NCI-H460 (cell line): ENCODE measurements at regions not wholly inside any gene's neighbourhood (a gene's known extent, or its start where the extent isn't known, plus 50 kb on each side); places are given as distances from the start of the nearest gene placed in this dataset.
A peak's percentile ranks its signal among the peaks of the same experiment; 100 is the strongest.
"Not testable (repeated sequence)": the region's sequence is repeated elsewhere in the genome, so short reads cannot be mapped to it uniquely, and the experiment has no call there.

ENCODE experiments used
- DNase-seq: peaks from one replicate; pipeline ENCODE4 v3.0.0-alpha.2; 2016; ENCODE audit warnings: low read depth; ENCODE audit errors: extremely low read depth

DNA sequence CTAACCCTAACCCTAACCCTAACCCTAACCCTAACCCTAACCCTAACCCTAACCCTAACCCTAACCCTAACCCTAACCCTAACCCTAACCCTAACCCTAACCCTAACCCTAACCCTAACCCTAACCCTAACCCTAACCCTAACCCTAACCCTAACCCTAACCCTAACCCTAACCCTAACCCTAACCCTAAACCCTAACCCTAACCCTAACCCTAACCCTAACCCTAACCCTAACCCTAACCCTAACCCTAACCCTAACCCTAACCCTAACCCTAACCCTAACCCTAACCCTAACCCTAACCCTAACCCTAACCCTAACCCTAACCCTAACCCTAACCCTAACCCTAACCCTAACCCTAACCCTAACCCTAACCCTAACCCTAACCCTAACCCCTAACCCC lies 80.6 kb upstream of the PLEKHG4B start:
- not testable (repeated sequence) for DNase-seq

DNA sequence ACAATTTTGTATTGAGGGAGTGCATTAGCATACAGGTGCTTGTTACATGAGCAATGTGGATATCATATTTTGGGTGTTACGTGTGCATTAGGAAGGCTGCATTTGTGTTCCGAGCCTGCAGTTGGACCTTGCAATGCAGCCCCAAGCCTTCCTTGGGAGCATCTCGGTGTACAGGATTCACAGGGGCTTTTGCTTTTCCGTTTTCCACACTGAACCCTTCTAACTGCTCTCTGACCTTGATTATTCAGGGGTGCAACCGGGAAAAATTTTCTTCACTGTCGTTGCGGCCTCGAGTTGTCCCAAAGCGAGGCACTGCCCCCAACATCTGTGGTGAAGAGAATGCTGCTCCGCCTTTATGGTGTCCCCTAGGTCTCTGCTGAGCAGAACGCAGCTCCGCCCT lies 80.1 kb upstream of the PLEKHG4B start:
- DNase-seq = no peak

DNA sequence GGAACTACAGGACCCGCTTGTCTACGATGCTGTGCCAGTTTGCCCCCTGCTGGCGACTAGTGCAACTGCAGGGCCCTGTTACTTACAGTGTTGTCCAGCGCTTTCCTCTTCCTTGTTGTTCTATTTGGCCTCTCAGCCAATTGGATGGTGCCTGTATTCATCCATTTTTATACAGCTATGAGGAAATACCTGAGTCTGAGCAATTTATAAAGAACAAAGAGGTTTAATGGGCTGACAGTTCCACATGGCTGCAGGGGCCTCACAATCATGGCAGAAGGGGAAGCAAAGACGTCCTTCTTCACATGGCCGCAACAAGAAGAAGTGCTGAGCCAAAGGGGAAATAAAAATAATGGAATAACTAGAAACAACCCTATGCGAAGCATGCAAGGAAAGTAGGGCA lies 78.7 kb upstream of the PLEKHG4B start:
- no peak for DNase-seq

DNA sequence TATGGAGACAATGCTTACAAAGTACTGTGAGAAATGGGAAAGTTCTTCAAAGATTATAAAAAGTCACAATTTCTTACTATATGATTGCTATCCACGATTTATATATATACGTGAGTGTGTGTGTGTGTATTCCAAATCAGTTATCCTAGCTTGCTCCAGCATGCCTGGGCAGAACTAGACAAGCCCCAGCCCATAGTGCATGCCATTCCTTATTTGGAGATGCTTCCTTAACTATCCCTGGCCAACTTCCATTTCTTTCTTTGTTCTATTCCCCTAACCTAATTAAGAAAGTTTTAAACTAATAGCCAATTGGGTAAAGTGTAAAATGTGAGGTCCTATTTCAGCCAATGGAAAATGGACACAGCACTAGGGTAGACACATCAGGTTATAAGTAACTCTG lies 77.3 kb upstream of the PLEKHG4B start:
- not testable (repeated sequence) for DNase-seq

DNA sequence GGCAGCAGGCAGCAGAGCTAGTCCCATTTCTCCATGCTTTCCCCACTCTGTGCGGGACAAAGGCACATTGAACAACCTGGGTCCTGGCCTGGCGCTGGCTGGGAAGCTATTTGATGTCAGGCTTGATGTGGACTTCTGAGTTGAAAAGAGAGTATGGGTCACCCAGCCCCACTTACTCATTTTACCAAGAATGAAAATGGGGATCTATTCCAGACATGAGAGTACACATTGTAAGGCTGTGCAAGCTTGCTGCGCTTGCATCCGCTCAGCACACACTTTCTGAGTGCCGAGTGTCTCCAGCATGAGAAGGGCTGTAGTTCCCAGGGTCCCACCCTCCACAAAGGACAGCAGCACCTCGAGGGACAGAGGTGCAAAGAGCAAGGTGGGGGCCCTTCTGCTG lies 71.7 kb upstream of the PLEKHG4B start:
- not testable (repeated sequence) for DNase-seq

DNA sequence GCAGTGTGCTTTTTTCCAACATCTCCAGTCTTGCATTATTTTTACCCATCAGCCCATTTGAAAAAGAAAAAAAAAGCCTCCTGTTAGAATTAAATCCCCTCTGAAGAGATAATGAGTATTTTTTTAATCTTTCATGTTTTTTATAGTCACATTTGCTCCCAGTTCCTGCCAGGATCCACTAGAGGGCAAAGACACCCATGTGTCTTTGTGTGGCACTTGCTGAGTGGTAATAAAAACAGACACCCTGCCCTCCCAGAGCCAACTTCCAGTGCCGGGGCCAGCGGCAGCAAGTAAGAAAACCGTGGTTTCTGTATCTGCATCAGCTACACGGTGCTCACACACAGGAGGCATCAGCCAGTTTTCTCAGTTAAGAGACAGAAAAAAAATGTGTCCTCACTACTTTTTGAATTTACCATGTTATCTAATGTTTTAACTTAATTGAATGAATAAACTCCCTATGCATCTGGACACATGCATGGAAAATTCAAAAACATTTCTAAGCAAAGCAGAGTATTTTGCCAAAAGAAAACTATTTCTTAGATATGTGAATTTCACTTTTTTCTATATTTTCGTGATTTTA lies 70.2 kb upstream of the PLEKHG4B start:
- peak; percentile 26 for DNase-seq

DNA sequence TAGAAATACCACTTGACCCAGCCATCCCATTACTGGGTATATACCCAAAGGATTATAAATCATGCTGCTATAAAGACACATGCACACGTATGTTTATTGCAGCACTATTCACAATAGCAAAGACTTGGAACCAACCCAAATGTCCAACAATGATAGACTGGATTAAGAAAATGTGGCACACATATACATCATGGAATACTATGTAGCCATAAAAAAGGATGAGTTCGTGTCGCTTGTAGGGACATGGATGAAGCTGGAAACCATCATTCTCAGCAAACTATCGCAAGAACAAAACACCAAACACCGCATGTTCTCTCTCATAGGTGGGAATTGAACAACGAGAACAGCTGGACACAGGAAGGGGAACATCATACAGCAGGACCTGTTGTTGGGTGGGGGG lies 68.1 kb upstream of the PLEKHG4B start:
- DNase-seq = not testable (repeated sequence)

DNA sequence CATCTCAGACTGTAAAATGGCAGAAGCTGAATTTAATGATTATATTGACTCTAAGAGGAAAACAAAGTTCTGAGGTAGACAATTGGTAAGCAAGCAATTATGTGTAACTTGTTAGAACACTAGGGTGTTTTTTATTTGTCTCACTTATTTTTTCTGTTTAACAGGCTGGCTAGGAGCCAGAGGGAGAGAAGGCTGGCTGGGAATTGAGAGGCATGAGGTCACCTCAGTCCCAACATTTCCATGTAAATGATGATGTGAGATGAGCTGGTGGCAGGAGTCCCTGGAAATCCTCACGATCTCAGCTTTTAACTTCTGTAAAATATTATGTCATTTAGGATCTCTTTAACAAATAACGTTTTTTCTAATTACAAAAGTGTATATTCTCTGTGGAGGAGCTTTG lies 66.9 kb upstream of the PLEKHG4B start:
- not testable (repeated sequence) for DNase-seq

DNA sequence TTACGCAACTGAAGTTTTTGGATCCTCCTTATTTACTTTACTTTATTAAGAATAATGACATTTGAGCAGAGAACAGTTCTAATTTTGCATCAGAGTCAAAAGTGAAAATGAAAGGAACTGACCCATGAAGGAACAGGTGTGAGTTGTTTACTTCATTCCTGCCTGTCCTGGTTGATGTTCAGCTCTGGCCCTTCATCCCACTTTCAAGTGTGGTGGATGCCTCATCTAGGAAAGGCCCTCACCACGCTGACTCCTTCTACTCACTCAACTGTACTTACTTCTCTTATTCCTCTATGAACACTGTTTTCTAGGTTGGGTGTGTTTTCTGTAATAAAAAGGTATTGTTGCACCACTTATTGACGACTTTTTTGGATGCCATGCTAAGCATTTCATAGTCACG lies 61.8 kb upstream of the PLEKHG4B start:
- DNase-seq = no peak

DNA sequence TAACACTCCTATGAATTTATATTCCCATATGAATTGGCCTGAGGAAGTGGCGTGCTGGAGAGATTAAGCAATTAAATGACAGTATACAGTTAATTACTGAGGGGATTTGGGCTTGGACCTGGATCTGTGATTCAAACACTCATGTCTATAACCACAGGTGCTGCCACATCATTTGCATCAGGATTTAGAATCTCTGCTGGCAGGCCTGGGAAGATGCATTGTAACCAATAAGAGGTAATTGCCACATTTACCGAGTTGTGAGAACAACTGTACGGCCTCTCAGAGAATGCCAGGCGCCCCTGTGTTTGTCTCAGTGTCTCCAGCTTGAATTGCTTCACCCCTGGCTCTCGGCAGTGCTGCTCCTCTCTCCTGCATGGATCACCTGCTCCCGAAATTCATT lies 61.4 kb upstream of the PLEKHG4B start:
- not testable (repeated sequence) for DNase-seq

DNA sequence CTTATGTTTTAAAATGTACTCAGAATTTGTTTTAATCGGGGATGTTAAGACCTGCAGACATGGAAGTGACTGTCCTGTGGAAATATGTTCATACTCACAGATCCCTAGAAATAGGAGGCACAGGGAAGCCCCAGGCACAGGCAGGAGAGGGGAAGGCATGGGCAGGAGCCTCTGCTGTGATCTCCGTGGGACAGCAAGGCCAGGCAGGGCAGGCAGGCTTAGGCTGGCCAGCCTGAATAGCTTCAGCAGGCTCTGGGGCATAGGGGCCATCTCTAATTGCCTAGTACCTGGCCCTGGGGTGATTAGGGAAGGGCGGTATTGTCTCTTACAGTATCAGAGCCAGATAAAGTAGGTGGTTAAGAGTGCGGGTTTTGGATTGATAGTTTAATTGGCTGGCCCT lies 59.8 kb upstream of the PLEKHG4B start:
- DNase-seq = no peak

DNA sequence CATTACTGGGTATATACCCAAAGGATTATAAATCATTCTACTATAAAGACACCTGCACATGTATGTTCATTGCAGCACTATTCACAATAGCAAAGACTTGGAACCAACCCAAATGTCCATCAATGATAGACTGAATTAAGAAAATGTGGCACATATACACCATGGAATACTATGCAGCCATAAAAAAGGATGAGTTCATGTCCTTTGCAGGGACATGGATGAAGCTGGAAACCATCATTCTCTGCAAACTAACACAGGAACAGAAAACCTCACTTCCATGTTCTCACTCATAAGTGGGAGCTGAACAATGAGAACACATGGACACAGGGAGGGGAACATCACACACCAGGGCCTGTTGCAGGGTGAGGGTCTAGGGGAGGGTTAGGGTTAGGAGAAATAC lies 56.4 kb upstream of the PLEKHG4B start:
- not testable (repeated sequence) for DNase-seq

DNA sequence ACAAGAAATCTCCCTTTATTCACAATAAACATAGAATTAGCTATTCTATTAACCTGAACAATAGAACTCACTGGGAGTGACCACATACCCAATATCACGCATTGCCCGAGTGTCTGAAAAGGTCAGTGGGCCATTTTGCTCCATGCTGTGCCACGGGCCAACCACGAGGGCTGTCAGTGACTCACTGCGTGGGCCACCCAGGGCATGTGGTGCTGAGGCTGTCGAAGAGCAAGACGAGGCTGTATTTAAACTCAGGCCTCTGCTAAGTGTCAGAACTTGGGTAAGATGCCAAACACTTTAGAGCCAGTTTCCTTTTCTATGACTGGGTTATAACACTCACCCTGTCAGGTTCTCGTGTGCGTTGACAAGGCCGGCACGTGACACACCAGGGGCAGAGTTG lies 54.8 kb upstream of the PLEKHG4B start:
- DNase-seq = not testable (repeated sequence)

DNA sequence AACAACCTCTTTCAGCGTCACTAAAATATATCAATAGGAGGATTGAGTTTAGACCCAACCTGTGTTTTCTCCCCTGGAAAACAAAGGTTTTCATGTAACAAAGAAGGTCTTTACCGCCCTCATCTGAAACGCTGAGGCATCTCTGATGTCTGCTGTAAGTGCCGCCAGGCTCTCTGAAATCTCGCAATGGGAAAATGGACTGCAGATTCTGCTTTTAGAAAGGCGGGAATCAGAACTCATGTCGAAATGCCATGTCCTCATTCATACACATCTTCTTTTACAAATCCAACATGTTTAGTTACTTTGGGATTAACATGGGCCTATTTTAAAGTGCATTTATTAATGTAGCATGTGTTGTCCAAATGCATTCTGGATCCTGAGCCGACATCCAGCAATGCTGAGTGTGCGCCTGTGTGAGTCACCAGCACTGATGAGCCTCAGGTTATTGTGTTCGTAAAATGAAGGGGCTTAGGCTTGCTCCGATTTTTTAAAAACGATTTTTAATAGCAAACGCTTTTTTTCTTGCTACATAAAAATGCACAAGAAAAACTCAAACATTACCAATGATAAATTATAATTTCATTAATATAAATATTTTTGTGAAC lies 51.9 kb upstream of the PLEKHG4B start:
- DNase-seq = no peak
